AG10803 (cell line): ENCODE measurements at regions not wholly inside any gene's neighbourhood (a gene's known extent, or its start where the extent isn't known, plus 50 kb on each side); places are given as distances from the start of the nearest gene placed in this dataset.

Experiments used
- DNase-seq: peaks from one replicate; pipeline ENCODE4 v3.0.0; 2010; ENCODE audit warnings: low read depth
- H3K4me3 ChIP-seq: 2 replicates; pipeline ENCODE4 v1.5.1; 2011; ENCODE audit warnings: mild to moderate bottlenecking, low read length, control low read depth
- TF ChIP-seq, protein P1 (sequence below): conservative IDR thresholded peaks from 2 replicates; pipeline ENCODE4 v1.5.1; 2011; ENCODE audit warnings: mild to moderate bottlenecking, low read length, control low read depth, inconsistent platforms

DNA sequence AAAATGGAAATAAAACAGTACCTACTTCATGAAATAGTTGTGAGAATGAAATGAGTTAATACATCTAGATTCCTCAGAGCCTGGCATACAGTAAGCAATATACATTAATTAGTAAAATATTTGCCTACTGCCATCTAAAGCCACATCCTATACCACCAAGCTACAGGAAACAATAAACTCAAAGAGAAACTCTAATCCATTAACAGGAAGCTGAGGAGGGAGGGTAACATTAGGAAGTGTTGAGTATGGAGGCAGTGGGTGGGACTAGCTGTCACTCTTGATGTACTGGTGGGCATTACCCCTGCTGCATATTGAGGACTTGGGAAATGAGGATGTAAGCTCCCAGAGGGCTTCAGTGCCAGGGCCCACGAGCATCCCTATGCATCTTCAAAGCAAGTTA is 396.5 kb downstream of the TNS1 start:
- TF ChIP-seq, protein P1, sequence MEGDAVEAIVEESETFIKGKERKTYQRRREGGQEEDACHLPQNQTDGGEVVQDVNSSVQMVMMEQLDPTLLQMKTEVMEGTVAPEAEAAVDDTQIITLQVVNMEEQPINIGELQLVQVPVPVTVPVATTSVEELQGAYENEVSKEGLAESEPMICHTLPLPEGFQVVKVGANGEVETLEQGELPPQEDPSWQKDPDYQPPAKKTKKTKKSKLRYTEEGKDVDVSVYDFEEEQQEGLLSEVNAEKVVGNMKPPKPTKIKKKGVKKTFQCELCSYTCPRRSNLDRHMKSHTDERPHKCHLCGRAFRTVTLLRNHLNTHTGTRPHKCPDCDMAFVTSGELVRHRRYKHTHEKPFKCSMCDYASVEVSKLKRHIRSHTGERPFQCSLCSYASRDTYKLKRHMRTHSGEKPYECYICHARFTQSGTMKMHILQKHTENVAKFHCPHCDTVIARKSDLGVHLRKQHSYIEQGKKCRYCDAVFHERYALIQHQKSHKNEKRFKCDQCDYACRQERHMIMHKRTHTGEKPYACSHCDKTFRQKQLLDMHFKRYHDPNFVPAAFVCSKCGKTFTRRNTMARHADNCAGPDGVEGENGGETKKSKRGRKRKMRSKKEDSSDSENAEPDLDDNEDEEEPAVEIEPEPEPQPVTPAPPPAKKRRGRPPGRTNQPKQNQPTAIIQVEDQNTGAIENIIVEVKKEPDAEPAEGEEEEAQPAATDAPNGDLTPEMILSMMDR: no peak
- no peak overlapping the region for H3K4me3 ChIP-seq
- no peak for DNase-seq

DNA sequence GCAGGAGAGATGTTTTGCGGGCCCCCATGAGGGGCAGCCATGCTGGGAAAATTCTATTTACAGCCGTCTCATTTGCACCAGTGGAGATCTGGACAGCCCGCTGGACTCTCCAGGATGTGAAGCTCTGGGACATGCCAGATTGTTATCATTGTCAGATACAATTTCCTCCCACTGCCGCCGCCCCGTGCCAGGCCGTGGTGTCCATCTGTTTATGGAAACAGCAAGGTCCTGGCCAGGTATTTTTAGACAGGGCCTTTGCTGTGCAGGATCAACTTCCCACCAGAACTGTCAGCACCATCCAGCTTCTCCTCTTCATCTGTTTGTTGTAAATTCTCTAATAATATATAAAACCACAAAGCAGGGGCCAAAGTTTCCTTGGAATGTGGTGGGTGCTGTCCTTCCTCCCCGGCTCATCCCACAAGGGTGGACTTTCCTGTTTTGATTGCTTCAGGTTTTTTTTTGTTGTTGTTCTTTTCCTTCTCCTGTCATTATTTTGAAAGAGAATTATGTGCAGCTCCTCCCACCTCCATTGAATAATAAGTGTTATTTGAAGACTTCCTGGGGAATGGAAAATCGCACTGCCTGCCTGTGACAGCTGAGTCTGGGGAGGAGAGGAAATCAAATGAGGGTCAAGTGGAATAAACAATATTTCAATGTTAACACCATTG is 398.1 kb downstream of the TNS1 start:
- no peak for DNase-seq
- TF ChIP-seq, protein P1: no peak
- H3K4me3 ChIP-seq: no peak overlapping the region

DNA sequence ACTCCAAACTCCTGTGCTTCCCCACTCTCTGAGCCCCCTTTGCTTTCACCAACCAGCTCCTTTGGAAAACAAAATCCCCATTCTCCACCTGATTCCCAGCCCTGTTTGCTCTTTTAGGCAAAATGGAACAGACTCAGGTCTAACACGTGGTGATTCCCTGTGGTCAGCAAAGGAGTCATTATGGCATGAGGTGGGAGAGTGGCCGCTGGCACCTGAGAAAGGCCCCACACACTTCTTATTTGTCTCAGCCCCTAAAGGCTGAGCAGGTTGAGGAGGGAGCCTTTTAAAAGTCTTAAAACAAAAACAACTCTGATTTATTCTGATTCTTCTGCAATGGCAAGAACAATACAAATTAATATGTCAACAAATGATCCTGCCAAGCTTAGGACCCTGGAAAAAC is 401.2 kb downstream of the TNS1 start:
- TF ChIP-seq, protein P1: no peak
- no peak for DNase-seq

DNA sequence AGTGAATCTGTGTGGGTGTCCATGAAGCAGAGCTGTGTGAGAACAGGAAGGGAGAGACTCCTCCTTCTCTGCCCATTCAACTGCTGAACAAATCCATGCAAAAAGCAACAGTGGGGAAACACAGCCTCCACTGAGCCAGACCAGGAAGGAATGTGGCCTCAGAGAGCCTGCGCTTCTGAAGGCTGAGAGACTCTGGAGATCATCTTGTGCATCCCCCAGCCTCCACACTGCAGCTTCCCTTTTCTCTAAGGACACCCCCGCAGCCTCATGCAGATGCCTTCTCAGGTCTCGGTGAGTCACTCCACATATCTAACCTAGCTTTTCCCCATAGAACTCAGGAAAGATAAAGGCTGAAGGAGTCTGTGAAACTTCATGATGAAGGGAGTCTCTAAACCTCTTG is 402.9 kb downstream of the TNS1 start:
- TF ChIP-seq, protein P1: no peak
- no peak for DNase-seq
- no peak overlapping the region for H3K4me3 ChIP-seq

More for the DNA sequence above, 401.2 kb downstream of the TNS1 start:
- no peak overlapping the region for H3K4me3 ChIP-seq

DNA sequence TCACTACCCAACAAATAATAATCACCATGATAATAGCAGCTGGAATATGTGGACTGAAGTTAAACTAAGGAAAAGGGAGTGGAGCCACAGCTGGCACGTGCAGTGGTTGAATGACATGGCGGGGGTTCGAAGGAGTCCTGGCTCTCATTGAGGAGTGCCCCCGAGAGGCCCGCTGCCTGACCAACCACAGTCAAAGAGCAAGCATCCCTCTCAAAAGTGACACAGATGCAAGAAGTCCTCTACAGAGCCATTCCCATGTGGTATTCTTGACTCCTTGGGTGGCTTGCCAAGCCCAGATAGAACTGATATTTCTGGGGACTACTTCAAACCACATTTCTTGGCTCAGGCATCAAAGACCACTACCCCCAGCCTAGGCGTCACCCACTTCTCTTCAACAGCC is 405.1 kb downstream of the TNS1 start:
- DNase-seq: no peak
- TF ChIP-seq, protein P1: no peak
- H3K4me3 ChIP-seq: no peak overlapping the region

DNA sequence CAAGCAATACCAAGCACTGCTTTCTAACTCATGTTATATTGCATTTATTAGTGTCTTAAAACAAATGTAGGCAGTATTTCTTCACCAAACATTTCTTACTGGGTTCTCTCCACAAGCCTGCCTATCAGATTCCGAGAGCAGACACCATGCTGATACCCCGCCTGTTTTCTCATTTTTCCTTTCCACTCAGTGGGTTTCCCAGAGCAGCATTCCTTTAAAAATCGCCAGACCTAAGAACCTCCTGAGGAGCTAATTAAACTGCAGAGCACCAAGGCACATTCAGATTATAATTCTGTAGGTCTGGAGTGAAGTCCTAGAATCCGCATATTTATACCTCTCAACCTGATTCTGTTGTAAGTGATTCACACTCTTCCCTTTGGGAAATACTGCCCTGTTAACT is 405.6 kb downstream of the TNS1 start:
- DNase-seq: no peak
- TF ChIP-seq, protein P1: no peak
- no peak overlapping the region for H3K4me3 ChIP-seq

DNA sequence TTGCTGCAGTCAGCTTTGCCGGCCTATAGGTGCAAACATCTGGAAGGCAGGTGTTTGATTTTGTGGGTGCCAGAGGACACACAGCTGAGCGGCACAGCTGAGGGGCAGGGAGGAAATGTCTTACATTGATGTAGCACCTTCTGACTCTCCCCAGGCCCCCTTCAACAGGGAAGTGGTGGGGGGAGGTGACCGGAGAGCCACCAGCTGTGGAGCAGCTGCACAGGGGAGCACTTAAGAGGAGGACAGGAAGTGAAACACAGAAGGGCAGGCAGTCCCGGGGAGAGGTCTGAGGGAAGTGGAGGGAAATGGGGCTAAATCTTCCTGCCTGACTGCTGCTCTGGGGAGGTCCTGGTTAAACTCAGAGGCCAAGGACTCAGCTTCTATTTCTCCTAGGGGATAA is 409.1 kb downstream of the TNS1 start:
- TF ChIP-seq, protein P1: no peak
- no peak for DNase-seq
- H3K4me3 ChIP-seq: no peak overlapping the region
